A549 (cell line): ENCODE measurements at regions not wholly inside any gene's neighbourhood (a gene's known extent, or its start where the extent isn't known, plus 50 kb on each side); places are given as distances from the start of the nearest gene placed in this dataset.

Experiments
- ATAC-seq, 2 experiments: fragments of 200-7000 bp in 1 of 2; fragments of >200 bp in 1 of 2; cut with Nextera tagmentation in 1 of 2; cut with Tn5 transposase in 1 of 2; 3 replicates each; pipeline versions ENCODE4 v1.8.0 to v1.9.1; 2018 to 2020; ENCODE audit warnings: mild to moderate bottlenecking in 1 of 2, moderate library complexity in 1 of 2
- CTCF ChIA-PET: fragments of 300-600 bp; sonication (Branson Sonifier 250); formaldehyde crosslinking; extraction: SDS; loops from one replicate; lab custom pipeline; 2021; ENCODE audit warnings: antibody characterized with exemption, inconsistent platforms; lab: Yijun Ruan, JAX
- POLR2A ChIA-PET: fragments of 350-600 bp; formaldehyde crosslinking; extraction: SDS; loops from one replicate; lab custom pipeline; 2021; ENCODE audit warnings: antibody characterized with exemption, inconsistent platforms; lab: Yijun Ruan, JAX
- DNase-seq, 2 experiments: peaks; one replicate each; pipeline versions ENCODE4 v3.0.0 to v3.0.0-alpha.2; 2011 to 2016; ENCODE audit warnings: low read depth in 1 of 2, low spot score in 1 of 2
- FAIRE-seq: peaks from 2 replicates; lab custom pipeline; 2011; peaks lifted over from hg19 to GRCh38; lab: Jason Lieb, UNC
- H3K27ac ChIP-seq, 2 experiments: fragments of >200 bp; sonication (Bioruptor Twin); formaldehyde crosslinking; 3 replicates each; pipeline ENCODE4 v1.5.1; 2016 to 2017
- H3K4me1 ChIP-seq: fragments of >200 bp; sonication (Bioruptor Twin); formaldehyde crosslinking; 3 replicates; pipeline ENCODE4 v1.6.1; 2016
- H3K4me2 ChIP-seq: fragments of >200 bp; sonication (Bioruptor Twin); formaldehyde crosslinking; 3 replicates; pipeline ENCODE4 v1.6.1; 2016
- H3K4me3 ChIP-seq: fragments of >200 bp; sonication (Bioruptor Twin); formaldehyde crosslinking; 3 replicates; pipeline ENCODE4 v1.5.1; 2016
- H3K9me3 ChIP-seq: fragments of >200 bp; sonication (Bioruptor Twin); formaldehyde crosslinking; 3 replicates; pipeline ENCODE4 v1.6.1; 2016
- BHLHE40 ChIP-seq: IDR thresholded peaks from 2 replicates; pipeline ENCODE4 v1.6.1; 2012; ENCODE audit warnings: low read depth, low read length, inconsistent platforms
- CBX2 ChIP-seq: fragments of 200-600 bp; sonication (generic); IDR thresholded peaks from 2 replicates; pipeline ENCODE4 v1.6.1; 2016; ENCODE audit warnings: low read depth, mild to moderate bottlenecking, borderline replicate concordance
- CEBPB ChIP-seq, 2 experiments: fragments of >200 bp in 1 of 2; sonication (Bioruptor Twin) in 1 of 2; formaldehyde crosslinking in 1 of 2; IDR thresholded peaks; 2 replicates each; pipeline ENCODE4 v1.6.1; 2012 to 2016
- CHD4 ChIP-seq: fragments of 200-600 bp; sonication (generic); IDR thresholded peaks from 2 replicates; pipeline ENCODE4 v1.6.1; 2016; ENCODE audit warnings: antibody characterized with exemption, mild to moderate bottlenecking, borderline replicate concordance
- FOSB ChIP-seq: fragments of 250-450 bp; sonication (Bioruptor Pico); IDR thresholded peaks from 2 replicates; pipeline ENCODE4 v1.5.0; 2020; ENCODE audit warnings: mild to moderate bottlenecking, moderate library complexity
- FOXS1 ChIP-seq: fragments of 250-450 bp; sonication (Bioruptor Pico); IDR thresholded peaks from 2 replicates; pipeline ENCODE4 v1.5.0; 2020; ENCODE audit warnings: mild to moderate bottlenecking, moderate library complexity
- GATA3 ChIP-seq: IDR thresholded peaks from 2 replicates; pipeline ENCODE4 v1.6.1; 2012; ENCODE audit warnings: borderline replicate concordance
- HDAC2 ChIP-seq: fragments of 200-600 bp; sonication (generic); IDR thresholded peaks from 2 replicates; pipeline ENCODE4 v1.6.1; 2016
- HEYL ChIP-seq: fragments of 250-450 bp; sonication (Bioruptor Pico); IDR thresholded peaks from 2 replicates; pipeline ENCODE4 v1.8.0; 2021; ENCODE audit warnings: mild to moderate bottlenecking, moderate library complexity
- JUN ChIP-seq, 2 experiments: fragments of >200 bp; sonication (Bioruptor Twin); formaldehyde crosslinking; IDR thresholded peaks; 2 replicates in 1 of 2; 3 replicates in 1 of 2; pipeline ENCODE4 v1.6.1; 2016 to 2017
- MAX ChIP-seq: IDR thresholded peaks from 2 replicates; pipeline ENCODE4 v1.6.1; 2012
- MYC ChIP-seq: IDR thresholded peaks from 2 replicates; pipeline ENCODE4 v1.6.1; 2012; ENCODE audit warnings: mild to moderate bottlenecking, inconsistent platforms, low read length, improper control_type of control experiment, borderline replicate concordance
- NPAS2 ChIP-seq: fragments of 250-450 bp; sonication (Bioruptor Pico); IDR thresholded peaks from 2 replicates; pipeline ENCODE4 v1.8.0; 2022; ENCODE audit warnings: mild to moderate bottlenecking, moderate library complexity, borderline replicate concordance
- NR3C1 ChIP-seq: fragments of >200 bp; sonication (Bioruptor Twin); formaldehyde crosslinking; IDR thresholded peaks from 3 replicates; pipeline ENCODE4 v1.6.1; 2017
- PHF8 ChIP-seq: fragments of 200-600 bp; sonication (generic); IDR thresholded peaks from 2 replicates; pipeline ENCODE4 v1.6.1; 2016; ENCODE audit warnings: low read depth, mild to moderate bottlenecking, antibody characterized with exemption, moderate library complexity, borderline replicate concordance
- RAD21 ChIP-seq, 2 experiments: fragments of >200 bp in 1 of 2; sonication (Bioruptor Twin) in 1 of 2; formaldehyde crosslinking in 1 of 2; IDR thresholded peaks in 1 of 2; conservative IDR thresholded peaks in 1 of 2; 2 replicates in 1 of 2; 3 replicates in 1 of 2; pipeline ENCODE4 v1.6.1; 2012 to 2018; ENCODE audit warnings: inconsistent platforms in 1 of 2
- RCOR1 ChIP-seq: fragments of 150-350 bp; IDR thresholded peaks from 2 replicates; pipeline ENCODE4 v1.6.1; 2014; ENCODE audit warnings: antibody characterized with exemption, low read length, low read depth
- RFX5 ChIP-seq: fragments of 450-650 bp; IDR thresholded peaks from 2 replicates; pipeline ENCODE4 v1.7.1; 2014; ENCODE audit warnings: antibody characterized with exemption, mild to moderate bottlenecking, moderate library complexity
- RNF2 ChIP-seq: fragments of 200-600 bp; sonication (generic); IDR thresholded peaks from 2 replicates; pipeline ENCODE4 v1.6.1; 2016; ENCODE audit warnings: low read depth, mild to moderate bottlenecking, antibody characterized with exemption, moderate library complexity, borderline replicate concordance
- SREBF2 ChIP-seq: fragments of 450-650 bp; IDR thresholded peaks from 2 replicates; pipeline ENCODE4 v1.6.1; 2014; ENCODE audit warnings: mild to moderate bottlenecking, moderate library complexity
- USF2 ChIP-seq: fragments of 450-650 bp; IDR thresholded peaks from 2 replicates; pipeline ENCODE4 v1.6.1; 2014; ENCODE audit warnings: antibody characterized with exemption
- ZC3H11A ChIP-seq: fragments of 450-650 bp; IDR thresholded peaks from 2 replicates; pipeline ENCODE4 v1.6.1; 2014; ENCODE audit warnings: antibody characterized with exemption, mild to moderate bottlenecking
- ZSCAN20 ChIP-seq: fragments of 250-450 bp; sonication (Bioruptor Pico); IDR thresholded peaks from 2 replicates; pipeline ENCODE4 v1.8.0; 2022; ENCODE audit warnings: mild to moderate bottlenecking, moderate library complexity
- WGBS: methylation state at CpG from one replicate; pipeline ENCODE4 v1.1.6; 2017; ENCODE audit errors: missing lambda C conversion rate; 5-methylcytosine and 5-hydroxymethylcytosine counted together
- TF ChIP-seq, protein P1 (sequence below): fragments of >200 bp; sonication (Bioruptor Twin); formaldehyde crosslinking; IDR thresholded peaks from 3 replicates; pipeline ENCODE4 v1.6.1; 2016
- TF ChIP-seq, protein P2 (sequence below): fragments of 250-450 bp; sonication (Bioruptor Pico); IDR thresholded peaks from 2 replicates; pipeline ENCODE4 v1.5.0; 2020; ENCODE audit warnings: low read depth, mild to moderate bottlenecking, moderate library complexity

DNA sequence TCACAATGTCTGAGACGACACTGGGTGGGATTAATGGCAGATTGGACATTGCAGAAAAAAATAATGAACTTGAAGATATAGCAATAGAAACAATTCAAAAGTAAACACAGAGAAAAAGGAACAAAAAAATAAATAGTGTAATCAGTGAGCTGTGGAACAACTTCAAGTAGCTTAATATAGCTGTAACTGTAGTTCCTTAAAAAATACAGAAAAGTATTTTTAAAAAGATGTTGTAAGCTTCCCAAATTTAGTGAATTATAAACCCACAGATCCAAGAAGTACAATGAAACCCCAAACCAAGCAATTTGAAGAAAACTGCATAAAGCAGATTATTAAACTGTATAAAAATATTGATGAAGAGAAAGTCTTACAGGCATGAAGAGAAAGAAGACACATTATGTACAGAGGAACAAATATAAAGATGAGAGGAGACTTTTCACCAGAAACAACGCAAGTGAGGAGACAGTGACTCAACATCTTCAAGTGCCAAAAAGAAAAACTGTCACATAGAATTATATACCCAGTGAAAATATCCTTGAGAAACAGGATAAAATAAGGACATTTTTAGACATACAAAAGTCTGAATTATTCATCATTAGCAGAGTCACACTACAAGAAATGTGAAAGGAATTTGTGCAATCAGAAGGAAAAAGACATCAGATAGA is 176.4 kb downstream of the NFKBIZ start:
- Histone ChIP-seq H3K4me2 (no peak overlapping the region), H3K4me1 (no peaks in the 10 kb centered on the region), H3K27ac (no peak overlapping the region), H3K4me3 (no peak overlapping the region), H3K9me3 (0 out of 3 replicates have a peak, but pooled peaks cover 3% of the 10 kb centered on the region)
- no peak for FAIRE-seq
- WGBS: 59% methylated on average over 2 of the region's 2 CpGs
- ChIA-PET CTCF (interaction anchor here (1.0 kb wide), 1 partner anchor 200 kb away, joined by 3 read pairs; no protein-coding TSS in a partner anchor), POLR2A (no interaction called here)
- no peak for TF ChIP-seq PHF8
- TF ChIP-seq RCOR1: no peak
- no peak for TF ChIP-seq RNF2
- TF ChIP-seq BHLHE40: no peak
- no peak for TF ChIP-seq CEBPB (IDR thresholded peaks at IDR 0.05)
- TF ChIP-seq RAD21 (conservative IDR thresholded peaks at IDR 0.05 in 1 of 2, IDR thresholded peaks at IDR 0.05 in 1 of 2): no peak
- no peak for TF ChIP-seq USF2
- TF ChIP-seq SREBF2: no peak
- TF ChIP-seq JUN (IDR thresholded peaks at IDR 0.05): no peak
- TF ChIP-seq NR3C1: no peak
- no peak for TF ChIP-seq NPAS2 (CRISPR knock-in tag)
- no peak for TF ChIP-seq RFX5
- no peak for TF ChIP-seq CHD4
- no peak for ATAC-seq
- no peak for DNase-seq

DNA sequence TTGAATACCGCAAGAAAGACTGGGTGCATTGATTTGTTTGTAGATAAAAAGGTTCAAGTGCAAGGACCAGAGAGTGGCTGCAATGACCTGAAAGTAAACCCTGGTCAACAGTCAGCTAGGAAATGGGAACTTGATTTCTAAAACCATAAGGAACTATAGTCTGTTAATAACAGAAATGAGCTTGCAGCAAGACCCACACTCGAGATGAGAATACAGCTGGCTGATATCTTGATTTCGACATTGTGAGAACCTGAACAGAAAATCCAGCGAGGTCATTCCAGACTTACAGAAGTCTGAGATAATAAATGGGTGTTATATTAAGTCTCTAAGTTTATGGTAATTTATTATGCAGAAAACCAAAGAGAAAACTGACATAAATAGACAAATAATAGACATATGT is 177.3 kb downstream of the NFKBIZ start:
- ATAC-seq: no peak
- Histone ChIP-seq H3K4me3 (no peak overlapping the region), H3K4me1 (no peaks in the 10 kb centered on the region), H3K9me3 (0 out of 3 replicates have a peak, but pooled peaks cover 3% of the 10 kb centered on the region), H3K4me2 (no peak overlapping the region), H3K27ac (no peak overlapping the region)
- TF ChIP-seq GATA3 (no peak), HEYL (CRISPR knock-in tag) (no peak), FOXS1 (CRISPR knock-in tag) (no peak), FOSB (no peak), MYC (no peak), CEBPB (IDR thresholded peaks at IDR 0.05) (no peak), ZC3H11A (no peak), RFX5 (no peak), NR3C1 (no peak), HDAC2 (no peak)
- TF ChIP-seq, protein P1, sequence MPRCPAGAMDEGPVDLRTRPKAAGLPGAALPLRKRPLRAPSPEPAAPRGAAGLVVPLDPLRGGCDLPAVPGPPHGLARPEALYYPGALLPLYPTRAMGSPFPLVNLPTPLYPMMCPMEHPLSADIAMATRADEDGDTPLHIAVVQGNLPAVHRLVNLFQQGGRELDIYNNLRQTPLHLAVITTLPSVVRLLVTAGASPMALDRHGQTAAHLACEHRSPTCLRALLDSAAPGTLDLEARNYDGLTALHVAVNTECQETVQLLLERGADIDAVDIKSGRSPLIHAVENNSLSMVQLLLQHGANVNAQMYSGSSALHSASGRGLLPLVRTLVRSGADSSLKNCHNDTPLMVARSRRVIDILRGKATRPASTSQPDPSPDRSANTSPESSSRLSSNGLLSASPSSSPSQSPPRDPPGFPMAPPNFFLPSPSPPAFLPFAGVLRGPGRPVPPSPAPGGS: no peak
- TF ChIP-seq, protein P2, sequence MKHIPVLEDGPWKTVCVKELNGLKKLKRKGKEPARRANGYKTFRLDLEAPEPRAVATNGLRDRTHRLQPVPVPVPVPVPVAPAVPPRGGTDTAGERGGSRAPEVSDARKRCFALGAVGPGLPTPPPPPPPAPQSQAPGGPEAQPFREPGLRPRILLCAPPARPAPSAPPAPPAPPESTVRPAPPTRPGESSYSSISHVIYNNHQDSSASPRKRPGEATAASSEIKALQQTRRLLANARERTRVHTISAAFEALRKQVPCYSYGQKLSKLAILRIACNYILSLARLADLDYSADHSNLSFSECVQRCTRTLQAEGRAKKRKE (CRISPR knock-in tag): no peak
- no peak for FAIRE-seq
- no peak for DNase-seq
- POLR2A ChIA-PET: no interaction called here
- 65% methylated on average over 4 of the region's 4 CpGs for whole genome bisulfite sequencing
- CTCF ChIA-PET: no interaction called here

GRCh38 chr3:102030661-102031060 is 181.3 kb downstream of the NFKBIZ start:
- FAIRE-seq (no peak), DNase-seq (no peak), ATAC-seq (no peak)
- H3K4me3 ChIP-seq: no peak overlapping the region
- no peak overlapping the region for H3K4me2 ChIP-seq
- CTCF ChIA-PET: interaction anchor here (1.3 kb wide), 1 partner anchor 38 kb away, joined by 4 read pairs; no protein-coding TSS in a partner anchor
- H3K4me1 ChIP-seq: no peaks in the 10 kb centered on the region
- 44% methylated on average over 2 of the region's 2 CpGs for WGBS
- H3K9me3 ChIP-seq: 0 out of 3 replicates have a peak, but pooled peaks cover 3% of the 10 kb centered on the region
- TF ChIP-seq CBX2 (no peak), MAX (no peak), ZSCAN20 (CRISPR knock-in tag) (no peak), FOXS1 (CRISPR knock-in tag) (no peak), GATA3 (no peak), SREBF2 (no peak)
- POLR2A ChIA-PET: no interaction called here
- no peak overlapping the region for H3K27ac ChIP-seq
